Suppressor macrophage treated with lipopolysaccharide for 1 hour (primary cell): ENCODE measurements at regions not wholly inside any gene's neighbourhood (a gene's known extent, or its start where the extent isn't known, plus 50 kb on each side); places are given as distances from the start of the nearest gene placed in this dataset.
"Not testable (repeated sequence)": the region's sequence is repeated elsewhere in the genome, so short reads cannot be mapped to it uniquely, and the experiment has no call there.

Experiments
- DNase-seq, 3 donors: peaks; one replicate each; pipeline ENCODE4 v3.0.0-alpha.2; 2020 to 2022

GRCh38 chrX:953879-954482 lies 258.5 kb downstream of the CRLF2 start:
- DNase-seq, result no peak

- DNase-seq, result no peak
These were observed 259.6 kb downstream of the CRLF2 start for GRCh38 chrX:952816-953215.

GRCh38 chrX:947262-947661 lies 265.2 kb downstream of the CRLF2 start:
- not testable (repeated sequence) for DNase-seq

- DNase-seq, result no peak
These were observed 269.4 kb downstream of the CRLF2 start for GRCh38 chrX:943035-943434.

- DNase-seq, result no peak
These were observed 271.8 kb downstream of the CRLF2 start for GRCh38 chrX:940691-941090.

GRCh38 chrX:936979-937769 lies 275.3 kb downstream of the CRLF2 start:
- DNase-seq, result no peak

GRCh38 chrX:933611-934010 lies 278.8 kb downstream of the CRLF2 start:
- no peak for DNase-seq

- DNase-seq, result no peak
These were observed 283.8 kb downstream of the CRLF2 start for GRCh38 chrX:928606-929005.

GRCh38 chrX:926991-927390 lies 285.5 kb downstream of the CRLF2 start:
- DNase-seq, result no peak

GRCh38 chrX:926070-926469 lies 286.4 kb downstream of the CRLF2 start:
- DNase-seq, result no peak

GRCh38 chrX:925652-926061 lies 286.8 kb downstream of the CRLF2 start:
- DNase-seq, result no peak

- no peak for DNase-seq
These were observed 287.4 kb downstream of the CRLF2 start for GRCh38 chrX:925094-925493.

GRCh38 chrX:924017-924416 lies 288.4 kb downstream of the CRLF2 start:
- no peak for DNase-seq

- DNase-seq, result no peak
These were observed 289.7 kb downstream of the SHOX start for GRCh38 chrX:920234-920799.

GRCh38 chrX:916230-916599 lies 285.6 kb downstream of the SHOX start:
- no peak for DNase-seq

- DNase-seq, result no peak
These were observed 285.0 kb downstream of the SHOX start for GRCh38 chrX:915427-916229.

GRCh38 chrX:914206-914605 lies 283.6 kb downstream of the SHOX start:
- DNase-seq, result no peak

- DNase-seq, result no peak
These were observed 282.1 kb downstream of the SHOX start for GRCh38 chrX:912677-913076.

- not testable (repeated sequence) for DNase-seq
These were observed 278.5 kb downstream of the SHOX start for GRCh38 chrX:909068-909467.

GRCh38 chrX:906586-906985 lies 276.0 kb downstream of the SHOX start:
- peak in 1 of 3 donors; percentile 7 for DNase-seq

- DNase-seq, result no peak
These were observed 275.4 kb downstream of the SHOX start for GRCh38 chrX:905848-906566.

GRCh38 chrX:903116-903515 lies 272.5 kb downstream of the SHOX start:
- no peak for DNase-seq

- no peak for DNase-seq
These were observed 265.7 kb downstream of the SHOX start for GRCh38 chrX:896256-896655.
